GM23338 (cell line): ENCODE measurements at regions not wholly inside any gene's neighbourhood (a gene's known extent, or its start where the extent isn't known, plus 50 kb on each side); places are given as distances from the start of the nearest gene placed in this dataset.

Source experiments
- CREB1 ChIP-seq: fragments of 250-450 bp; sonication (Bioruptor Pico); IDR thresholded peaks from 2 replicates; pipeline ENCODE4 v1.5.0; 2020; ENCODE audit warnings: low read depth, mild to moderate bottlenecking, moderate library complexity
- CTCF ChIP-seq, 2 experiments: fragments of 200-600 bp in 1 of 2; sonication (generic) in 1 of 2; conservative IDR thresholded peaks; 2 replicates each; pipeline versions ENCODE4 v1.5.1 to v1.6.1; 2016 to 2017; ENCODE audit warnings: antibody characterized with exemption in 2 of 2, low read depth in 2 of 2, mild to moderate bottlenecking in 2 of 2, moderate library complexity in 1 of 2
- EZH2 ChIP-seq: fragments of 200-600 bp; sonication (generic); IDR thresholded peaks from one replicate; pipeline ENCODE4 v1.8.0; 2017; ENCODE audit warnings: antibody characterized with exemption, mild to moderate bottlenecking, low read depth; ENCODE audit not compliant: unreplicated experiment
- EZH2phosphoT487 ChIP-seq: fragments of 200-600 bp; sonication (generic); IDR thresholded peaks from one replicate; pipeline ENCODE4 v1.8.1; 2018; ENCODE audit warnings: antibody characterized with exemption; ENCODE audit not compliant: unreplicated experiment
- JUNB ChIP-seq: IDR thresholded peaks from one replicate; pipeline ENCODE4 v1.6.1; 2016; ENCODE audit warnings: antibody characterized with exemption; ENCODE audit not compliant: unreplicated experiment
- NANOG ChIP-seq: IDR thresholded peaks from 2 replicates; pipeline ENCODE4 v1.6.1; 2016; ENCODE audit warnings: antibody characterized with exemption, borderline replicate concordance
- POLR2AphosphoS5 ChIP-seq: IDR thresholded peaks from 2 replicates; pipeline ENCODE4 v1.6.1; 2016; ENCODE audit warnings: antibody characterized with exemption, low read depth
- REST ChIP-seq: IDR thresholded peaks from one replicate; pipeline ENCODE4 v1.6.1; 2018; ENCODE audit warnings: antibody characterized with exemption; ENCODE audit not compliant: unreplicated experiment
- STAT1 ChIP-seq: IDR thresholded peaks from one replicate; pipeline ENCODE4 v1.6.1; 2016; ENCODE audit warnings: antibody characterized with exemption; ENCODE audit not compliant: unreplicated experiment
- ZNF114 ChIP-seq: fragments of 250-450 bp; sonication (Bioruptor Pico); IDR thresholded peaks from 2 replicates; pipeline ENCODE4 v1.5.0; 2020; ENCODE audit warnings: mild to moderate bottlenecking, moderate library complexity
- ZNF331 ChIP-seq: fragments of 250-450 bp; sonication (Bioruptor Pico); IDR thresholded peaks from 2 replicates; pipeline ENCODE4 v1.5.0; 2020; ENCODE audit warnings: low read depth, mild to moderate bottlenecking, moderate library complexity
- ZNF462 ChIP-seq: fragments of 250-450 bp; sonication (Bioruptor Pico); IDR thresholded peaks from 2 replicates; pipeline ENCODE4 v1.5.0; 2020; ENCODE audit warnings: mild to moderate bottlenecking, moderate library complexity
- TF ChIP-seq, protein P1 (sequence below): IDR thresholded peaks from 2 replicates; pipeline ENCODE4 v1.6.1; 2016; ENCODE audit warnings: antibody characterized with exemption

- TF ChIP-seq CTCF (conservative IDR thresholded peaks at IDR 0.05; ENCODE audit: low read depth in 2 of 2) (no peak), JUNB (no peak), POLR2AphosphoS5 (no peak), EZH2phosphoT487 (no peak), EZH2 (no peak), REST (no peak), CREB1 (CRISPR knock-in tag) (no peak), NANOG (no peak), ZNF331 (no peak), ZNF114 (CRISPR knock-in tag) (no peak), STAT1 (no peak), ZNF462 (CRISPR knock-in tag) (no peak)
- TF ChIP-seq, protein P1, sequence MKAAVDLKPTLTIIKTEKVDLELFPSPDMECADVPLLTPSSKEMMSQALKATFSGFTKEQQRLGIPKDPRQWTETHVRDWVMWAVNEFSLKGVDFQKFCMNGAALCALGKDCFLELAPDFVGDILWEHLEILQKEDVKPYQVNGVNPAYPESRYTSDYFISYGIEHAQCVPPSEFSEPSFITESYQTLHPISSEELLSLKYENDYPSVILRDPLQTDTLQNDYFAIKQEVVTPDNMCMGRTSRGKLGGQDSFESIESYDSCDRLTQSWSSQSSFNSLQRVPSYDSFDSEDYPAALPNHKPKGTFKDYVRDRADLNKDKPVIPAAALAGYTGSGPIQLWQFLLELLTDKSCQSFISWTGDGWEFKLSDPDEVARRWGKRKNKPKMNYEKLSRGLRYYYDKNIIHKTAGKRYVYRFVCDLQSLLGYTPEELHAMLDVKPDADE: no peak
These were observed 199.1 kb downstream of the SPATA18 start for GRCh38 chr4:52250154-52250553.
